Osteoblast (primary cell): ENCODE measurements at regions not wholly inside any gene's neighbourhood (a gene's known extent, or its start where the extent isn't known, plus 50 kb on each side); places are given as distances from the start of the nearest gene placed in this dataset.

Experiments used
- DNase-seq: peaks from one replicate; pipeline ENCODE4 v3.0.0; 2011; ENCODE audit warnings: low spot score, mixed read lengths; ENCODE audit not compliant: insufficient read length; ENCODE audit errors: missing footprints
- H2AFZ ChIP-seq: 2 replicates; pipeline ENCODE4 v1.6.0; 2011; ENCODE audit warnings: mild to moderate bottlenecking, low read length
- H3K27ac ChIP-seq: 2 replicates; pipeline ENCODE4 v1.5.1; 2011; ENCODE audit warnings: mild to moderate bottlenecking, low read depth, low read length, moderate library complexity
- H3K27me3 ChIP-seq: 2 replicates; pipeline ENCODE4 v1.6.0; 2012; ENCODE audit warnings: mild to moderate bottlenecking, control low read depth, inconsistent platforms, low read length, moderate library complexity; ENCODE audit not compliant: insufficient read depth
- H3K36me3 ChIP-seq: 2 replicates; pipeline ENCODE4 v1.5.1; 2011; ENCODE audit warnings: mild to moderate bottlenecking, low read length, control low read depth, moderate library complexity; ENCODE audit not compliant: insufficient read depth
- H3K4me1 ChIP-seq: 2 replicates; pipeline ENCODE4 v1.5.1; 2011; ENCODE audit warnings: mild to moderate bottlenecking, low read length, control low read depth, moderate library complexity; ENCODE audit not compliant: insufficient read depth
- H3K4me2 ChIP-seq: 2 replicates; pipeline ENCODE4 v1.6.0; 2011; ENCODE audit warnings: mild to moderate bottlenecking, low read length; ENCODE audit not compliant: insufficient read depth
- H3K4me3 ChIP-seq: fragments of 200-600 bp; sonication (generic); 3 replicates; pipeline ENCODE4 v1.5.1; 2012; ENCODE audit warnings: mild to moderate bottlenecking, low read length, inconsistent platforms; ENCODE audit not compliant: insufficient read depth
- H3K79me2 ChIP-seq: 2 replicates; pipeline ENCODE4 v1.6.0; 2012; ENCODE audit warnings: mild to moderate bottlenecking, low read length, control low read depth, inconsistent platforms; ENCODE audit not compliant: insufficient read depth
- H3K9me3 ChIP-seq: 2 replicates; pipeline ENCODE4 v1.5.1; 2011; ENCODE audit warnings: low read depth, low read length, control low read depth
- H4K20me1 ChIP-seq: 2 replicates; pipeline ENCODE4 v1.6.0; 2012; ENCODE audit warnings: mild to moderate bottlenecking, low read length, control low read depth; ENCODE audit not compliant: insufficient read depth
- TF ChIP-seq, protein P1 (sequence below): IDR thresholded peaks from 2 replicates; pipeline ENCODE4 v1.5.1; 2011; ENCODE audit warnings: mild to moderate bottlenecking, low read depth, low read length, moderate library complexity; ENCODE audit errors: extremely low read depth

GRCh38 chr14:82388488-82388887, 854.8 kb upstream of the SEL1L start:
- no peak overlapping the region for H3K27ac ChIP-seq
- H3K4me2 ChIP-seq = no peak overlapping the region
- H3K36me3 ChIP-seq = no peaks in the 10 kb centered on the region
- H4K20me1 ChIP-seq = no peaks in the 10 kb centered on the region
- peaks cover 2% of the 10 kb centered on the region for H3K9me3 ChIP-seq
- no peak for DNase-seq
- no peaks in the 10 kb centered on the region for H3K4me1 ChIP-seq
- TF ChIP-seq, protein P1, sequence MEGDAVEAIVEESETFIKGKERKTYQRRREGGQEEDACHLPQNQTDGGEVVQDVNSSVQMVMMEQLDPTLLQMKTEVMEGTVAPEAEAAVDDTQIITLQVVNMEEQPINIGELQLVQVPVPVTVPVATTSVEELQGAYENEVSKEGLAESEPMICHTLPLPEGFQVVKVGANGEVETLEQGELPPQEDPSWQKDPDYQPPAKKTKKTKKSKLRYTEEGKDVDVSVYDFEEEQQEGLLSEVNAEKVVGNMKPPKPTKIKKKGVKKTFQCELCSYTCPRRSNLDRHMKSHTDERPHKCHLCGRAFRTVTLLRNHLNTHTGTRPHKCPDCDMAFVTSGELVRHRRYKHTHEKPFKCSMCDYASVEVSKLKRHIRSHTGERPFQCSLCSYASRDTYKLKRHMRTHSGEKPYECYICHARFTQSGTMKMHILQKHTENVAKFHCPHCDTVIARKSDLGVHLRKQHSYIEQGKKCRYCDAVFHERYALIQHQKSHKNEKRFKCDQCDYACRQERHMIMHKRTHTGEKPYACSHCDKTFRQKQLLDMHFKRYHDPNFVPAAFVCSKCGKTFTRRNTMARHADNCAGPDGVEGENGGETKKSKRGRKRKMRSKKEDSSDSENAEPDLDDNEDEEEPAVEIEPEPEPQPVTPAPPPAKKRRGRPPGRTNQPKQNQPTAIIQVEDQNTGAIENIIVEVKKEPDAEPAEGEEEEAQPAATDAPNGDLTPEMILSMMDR = no peak
- H3K4me3 ChIP-seq = no peak overlapping the region
- no peaks in the 10 kb centered on the region for H3K79me2 ChIP-seq
- H2AFZ ChIP-seq = no peak overlapping the region
- no peaks in the 10 kb centered on the region for H3K27me3 ChIP-seq

GRCh38 chr14:82390586-82390985, 856.9 kb upstream of the SEL1L start:
- Histone ChIP-seq H4K20me1 (no peaks in the 10 kb centered on the region), H3K27ac (no peak overlapping the region), H3K36me3 (no peaks in the 10 kb centered on the region), H3K4me1 (no peaks in the 10 kb centered on the region), H3K27me3 (no peaks in the 10 kb centered on the region), H3K79me2 (no peaks in the 10 kb centered on the region), H2AFZ (no peak overlapping the region), H3K4me2 (no peak overlapping the region), H3K4me3 (no peak overlapping the region), H3K9me3 (no peaks in the 10 kb centered on the region)
- no peak for DNase-seq
- TF ChIP-seq, protein P1 = no peak

DNA sequence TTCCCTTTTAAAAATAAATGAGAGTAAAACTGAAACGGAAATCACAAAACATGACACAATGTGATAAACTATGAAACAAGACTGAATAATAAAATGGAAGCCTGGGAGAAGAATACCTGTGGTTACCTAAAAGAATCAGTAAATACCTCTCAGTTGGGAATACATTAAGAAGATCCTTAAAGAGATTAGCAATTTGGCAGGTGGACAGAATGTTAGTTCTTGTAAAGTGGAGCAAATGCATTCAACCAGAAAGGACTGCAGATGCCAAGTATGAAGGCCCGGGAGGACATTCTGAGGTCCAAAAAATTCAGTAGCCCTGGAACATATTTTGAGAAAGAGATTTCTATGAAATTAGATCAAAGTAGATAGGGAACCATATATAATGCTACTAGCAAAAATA, 861.3 kb upstream of the SEL1L start:
- peaks cover 3% of the 10 kb centered on the region for H3K9me3 ChIP-seq
- no peak overlapping the region for H3K4me3 ChIP-seq
- H3K27me3 ChIP-seq = no peaks in the 10 kb centered on the region
- TF ChIP-seq, protein P1 = no peak
- no peaks in the 10 kb centered on the region for H4K20me1 ChIP-seq
- no peaks in the 10 kb centered on the region for H3K36me3 ChIP-seq
- no peak overlapping the region for H3K4me2 ChIP-seq
- no peak overlapping the region for H2AFZ ChIP-seq
- H3K79me2 ChIP-seq = no peaks in the 10 kb centered on the region
- H3K27ac ChIP-seq = no peak overlapping the region
- DNase-seq = no peak
- H3K4me1 ChIP-seq = no peaks in the 10 kb centered on the region

GRCh38 chr14:82398256-82398655, 864.6 kb upstream of the SEL1L start:
- H2AFZ ChIP-seq = no peak overlapping the region
- H3K4me1 ChIP-seq = no peaks in the 10 kb centered on the region
- H3K27ac ChIP-seq = no peak overlapping the region
- H3K4me3 ChIP-seq = no peak overlapping the region
- no peaks in the 10 kb centered on the region for H3K36me3 ChIP-seq
- no peaks in the 10 kb centered on the region for H3K79me2 ChIP-seq
- DNase-seq = no peak
- H3K27me3 ChIP-seq = no peaks in the 10 kb centered on the region
- no peak overlapping the region for H3K4me2 ChIP-seq
- TF ChIP-seq, protein P1 = no peak
- H3K9me3 ChIP-seq = peaks cover 3% of the 10 kb centered on the region
- H4K20me1 ChIP-seq = no peaks in the 10 kb centered on the region
